ENCODE measurements at regions not wholly inside any gene's neighbourhood (a gene's known extent, or its start where the extent isn't known, plus 50 kb on each side); places are given as distances from the start of the nearest gene placed in this dataset.

GRCh38 chr3:124522082-124522625, 208.1 kb upstream of the UMPS start:
- intact Hi-C loops (cut with micrococcal nuclease): no loop called here
- H3K9me3 Mint-ChIP-seq: peaks cover 0 to 6% (median 4%) of the 10 kb centered on the region in 7 donors
- H4K20me1 ChIP-seq (ENCODE audit: insufficient read depth, low read length): no peaks in the 10 kb centered on the region
- no peak overlapping the region for H3K4me2 ChIP-seq (replicated peaks; ENCODE audit: extremely low read depth, low read length, poor library complexity, severe bottlenecking)
- H3K36me3 ChIP-seq (replicated peaks in 1 of 2; ENCODE audit: control insufficient read depth in 1 of 2, insufficient read depth in 2 of 2, low read length in 2 of 2): no peaks in the 10 kb centered on the region
- no peaks in the 10 kb centered on the region for H3K9me3 ChIP-seq (replicated peaks in 1 of 2; ENCODE audit: control insufficient read depth in 1 of 2, insufficient read depth in 1 of 2, low read length in 2 of 2)
- H3K9ac ChIP-seq (ENCODE audit: insufficient read depth, low read length, poor library complexity, severe bottlenecking): no peak overlapping the region
- no peak for DNase-seq
- no peak overlapping the region for H2AFZ ChIP-seq (ENCODE audit: insufficient read depth, low read depth, low read length, poor library complexity, severe bottlenecking)
- H3K27ac Mint-ChIP-seq: no peak overlapping the region
- no CpG with 5 or more reads among the region's 1 CpG for WGBS (ENCODE audit: insufficient coverage)
- peaks cover 0 to 5% (median 2%) of the 10 kb centered on the region in 3 donors for H3K27me3 Mint-ChIP-seq (ENCODE audit: low read depth in 3 of 3)
- H3K36me3 Mint-ChIP-seq: no peaks in the 10 kb centered on the region
- H3K27ac ChIP-seq (ENCODE audit: low read depth in 1 of 2, low read length in 2 of 2): no peak overlapping the region
- H3K79me2 ChIP-seq (ENCODE audit: insufficient read depth, low read length): no peaks in the 10 kb centered on the region
- H3K4me3 Mint-ChIP-seq: no peak overlapping the region
- no peaks in the 10 kb centered on the region for H3K4me1 ChIP-seq (ENCODE audit: control insufficient read depth in 1 of 2, insufficient read depth in 2 of 2, low read length in 2 of 2)
- no peak overlapping the region for H3K4me3 ChIP-seq (replicated peaks in 1 of 3; ENCODE audit: low read depth in 2 of 3, low read length in 3 of 3)
- H3K4me1 Mint-ChIP-seq: no peaks in the 10 kb centered on the region
- no peaks in the 10 kb centered on the region for H3K27me3 ChIP-seq (ENCODE audit: control insufficient read depth in 2 of 2, insufficient read depth in 2 of 2, low read length in 2 of 2)
- TF ChIP-seq CTCF (IDR thresholded peaks at IDR 0.05): no peak

- Histone ChIP-seq H3K9ac (ENCODE audit: insufficient read depth, low read length, poor library complexity, severe bottlenecking) (no peak overlapping the region), H3K9me3 (replicated peaks in 1 of 2; ENCODE audit: control insufficient read depth in 1 of 2, insufficient read depth in 1 of 2, low read length in 2 of 2) (no peaks in the 10 kb centered on the region), H3K4me3 (replicated peaks in 1 of 3; ENCODE audit: low read depth in 2 of 3, low read length in 3 of 3) (no peak overlapping the region), H3K4me2 (replicated peaks; ENCODE audit: extremely low read depth, low read length, poor library complexity, severe bottlenecking) (no peak overlapping the region), H2AFZ (ENCODE audit: insufficient read depth, low read depth, low read length, poor library complexity, severe bottlenecking) (no peak overlapping the region), H3K4me1 (ENCODE audit: control insufficient read depth in 1 of 2, insufficient read depth in 2 of 2, low read length in 2 of 2) (no peaks in the 10 kb centered on the region), H3K79me2 (ENCODE audit: insufficient read depth, low read length) (no peaks in the 10 kb centered on the region), H4K20me1 (ENCODE audit: insufficient read depth, low read length) (no peaks in the 10 kb centered on the region), H3K27ac (ENCODE audit: low read depth in 1 of 2, low read length in 2 of 2) (no peak overlapping the region), H3K27me3 (ENCODE audit: control insufficient read depth in 2 of 2, insufficient read depth in 2 of 2, low read length in 2 of 2) (no peaks in the 10 kb centered on the region), H3K36me3 (replicated peaks in 1 of 2; ENCODE audit: control insufficient read depth in 1 of 2, insufficient read depth in 2 of 2, low read length in 2 of 2) (no peaks in the 10 kb centered on the region)
- no peaks in the 10 kb centered on the region for H3K4me1 Mint-ChIP-seq
- no peak for DNase-seq
- H3K27ac Mint-ChIP-seq: no peak overlapping the region
- no peak overlapping the region for H3K4me3 Mint-ChIP-seq
- peaks cover 0 to 6% (median 4%) of the 10 kb centered on the region in 7 donors for H3K9me3 Mint-ChIP-seq
- peaks cover 0 to 10% (median 2%) of the 10 kb centered on the region in 3 donors for H3K27me3 Mint-ChIP-seq (ENCODE audit: low read depth in 3 of 3)
- TF ChIP-seq CTCF (IDR thresholded peaks at IDR 0.05): no peak
- whole genome bisulfite sequencing (ENCODE audit: insufficient coverage): no CpG with 5 or more reads among the region's 1 CpG
- H3K36me3 Mint-ChIP-seq: no peaks in the 10 kb centered on the region
- intact Hi-C loops (cut with micrococcal nuclease): no loop called here
Measured at GRCh38 chr3:124526601-124527000, 203.7 kb upstream of the UMPS start.

Measured in CD14-positive monocyte (primary cell).